EH (cell line): ENCODE measurements at regions not wholly inside any gene's neighbourhood (a gene's known extent, or its start where the extent isn't known, plus 50 kb on each side); places are given as distances from the start of the nearest gene placed in this dataset.

Experiments
- DNase-seq: peaks from one replicate; pipeline ENCODE4 v3.0.0-alpha.2; 2015; ENCODE audit warnings: low read depth

GRCh38 chr5:175388531-175388930, 55.5 kb downstream of the DRD1 start:
- DNase-seq, result no peak

- DNase-seq, result no peak
Measured at GRCh38 chr5:175387144-175387543, 56.8 kb downstream of the DRD1 start.

- DNase-seq, result no peak
Measured at GRCh38 chr5:175386526-175386925, 57.5 kb downstream of the DRD1 start.

GRCh38 chr5:175385691-175386362, 58.2 kb downstream of the DRD1 start:
- peak; percentile 44 for DNase-seq

GRCh38 chr5:175384724-175385552, 59.0 kb downstream of the DRD1 start:
- no peak for DNase-seq

GRCh38 chr5:175383350-175383749, 60.6 kb downstream of the DRD1 start:
- DNase-seq, result no peak

- DNase-seq, result no peak
Measured at GRCh38 chr5:175382171-175382570, 61.8 kb downstream of the DRD1 start.

GRCh38 chr5:175381130-175381529, 62.9 kb downstream of the DRD1 start:
- DNase-seq, result no peak

- DNase-seq, result no peak
Measured at GRCh38 chr5:175380701-175381100, 63.3 kb downstream of the DRD1 start.

GRCh38 chr5:175379867-175380266, 64.1 kb downstream of the DRD1 start:
- no peak for DNase-seq

- peak; percentile 80 for DNase-seq
Measured at GRCh38 chr5:175378444-175379028, 65.4 kb downstream of the DRD1 start.

GRCh38 chr5:175377816-175378215, 66.2 kb downstream of the DRD1 start:
- DNase-seq, result no peak

GRCh38 chr5:175374166-175374875, 69.7 kb downstream of the DRD1 start:
- DNase-seq, result no peak

- DNase-seq, result no peak
Measured at GRCh38 chr5:175365866-175366265, 78.1 kb downstream of the DRD1 start.

GRCh38 chr5:175363300-175363699, 80.7 kb downstream of the DRD1 start:
- no peak for DNase-seq

- no peak for DNase-seq
Measured at GRCh38 chr5:175357995-175358394, 86.0 kb downstream of the DRD1 start.

GRCh38 chr5:175356428-175356827, 87.6 kb downstream of the DRD1 start:
- DNase-seq, result no peak

- no peak for DNase-seq
Measured at GRCh38 chr5:175354964-175355363, 89.0 kb downstream of the DRD1 start.

GRCh38 chr5:175353926-175354325, 90.1 kb downstream of the DRD1 start:
- DNase-seq, result no peak

GRCh38 chr5:175351897-175352590, 91.9 kb downstream of the DRD1 start:
- no peak for DNase-seq

GRCh38 chr5:175351126-175351525, 92.9 kb downstream of the DRD1 start:
- DNase-seq, result no peak

GRCh38 chr5:175347931-175348330, 96.1 kb downstream of the DRD1 start:
- DNase-seq, result no peak
